Activated CD8-positive, alpha-beta memory T cell treated with anti-CD3 and anti-CD28 coated beads for 48 hours (primary cell): ENCODE measurements at regions not wholly inside any gene's neighbourhood (a gene's known extent, or its start where the extent isn't known, plus 50 kb on each side); places are given as distances from the start of the nearest gene placed in this dataset.

ENCODE experiments used
- DNase-seq, 3 experiments: peaks; one replicate each; pipeline ENCODE4 v3.0.0-alpha.2; 2020; ENCODE audit warnings: low read depth in 2 of 3, low spot score in 2 of 3

- no peak for DNase-seq
Observed at GRCh38 chr5:124647352-124647751, 99.1 kb downstream of the ZNF608 start.

- DNase-seq = no peak
Observed at GRCh38 chr5:124645396-124645795, 101.0 kb downstream of the ZNF608 start.

- DNase-seq = no peak
Observed at GRCh38 chr5:124644582-124644981, 101.9 kb downstream of the ZNF608 start.

GRCh38 chr5:124644138-124644537, 102.3 kb downstream of the ZNF608 start:
- DNase-seq = no peak

- no peak for DNase-seq
Observed at GRCh38 chr5:124643336-124643735, 103.1 kb downstream of the ZNF608 start.

- no peak for DNase-seq
Observed at GRCh38 chr5:124642151-124642550, 104.3 kb downstream of the ZNF608 start.

GRCh38 chr5:124641154-124641792, 105.2 kb downstream of the ZNF608 start:
- DNase-seq = no peak

GRCh38 chr5:124639095-124639665, 107.3 kb downstream of the ZNF608 start:
- DNase-seq = no peak

GRCh38 chr5:124637011-124637410, 109.4 kb downstream of the ZNF608 start:
- DNase-seq = no peak

GRCh38 chr5:124634741-124635323, 111.6 kb downstream of the ZNF608 start:
- DNase-seq = no peak

- no peak for DNase-seq
Observed at GRCh38 chr5:124634228-124634739, 112.2 kb downstream of the ZNF608 start.

GRCh38 chr5:124633209-124633608, 113.2 kb downstream of the ZNF608 start:
- no peak for DNase-seq

GRCh38 chr5:124631874-124632550, 114.4 kb downstream of the ZNF608 start:
- DNase-seq = no peak

GRCh38 chr5:124630767-124631704, 115.4 kb downstream of the ZNF608 start:
- no peak for DNase-seq

- no peak for DNase-seq
Observed at GRCh38 chr5:124628721-124629596, 117.5 kb downstream of the ZNF608 start.

- no peak for DNase-seq
Observed at GRCh38 chr5:124627815-124628595, 118.4 kb downstream of the ZNF608 start.

- DNase-seq = no peak
Observed at GRCh38 chr5:124626053-124626452, 120.4 kb downstream of the ZNF608 start.

- no peak for DNase-seq
Observed at GRCh38 chr5:124623265-124623664, 123.2 kb downstream of the ZNF608 start.

- no peak for DNase-seq
Observed at GRCh38 chr5:124622851-124623250, 123.6 kb downstream of the ZNF608 start.
